SK-N-SH (cell line): ENCODE measurements at regions not wholly inside any gene's neighbourhood (a gene's known extent, or its start where the extent isn't known, plus 50 kb on each side); places are given as distances from the start of the nearest gene placed in this dataset.

Experiments
- POLR2AphosphoS5 ChIP-seq: IDR thresholded peaks from 2 replicates; pipeline ENCODE4 v1.6.1; 2012; ENCODE audit warnings: low read depth, low read length
- TCF12 ChIP-seq: IDR thresholded peaks from 2 replicates; pipeline ENCODE4 v1.4.0; 2012
- USF2 ChIP-seq: fragments of 150-350 bp; IDR thresholded peaks from 2 replicates; pipeline ENCODE4 v1.6.1; 2017; ENCODE audit warnings: antibody characterized with exemption, low read length, low read depth, borderline replicate concordance
- TF ChIP-seq, protein P1 (sequence below): fragments of 200-600 bp; sonication (generic); IDR thresholded peaks from 2 replicates; pipeline ENCODE4 v1.6.1; 2017; ENCODE audit warnings: antibody characterized with exemption, mild to moderate bottlenecking, moderate library complexity

GRCh38 chr5:86970361-86970760, 297.3 kb upstream of the RASA1 start:
- TF ChIP-seq POLR2AphosphoS5 (no peak), TCF12 (no peak), USF2 (no peak)
- TF ChIP-seq, protein P1, sequence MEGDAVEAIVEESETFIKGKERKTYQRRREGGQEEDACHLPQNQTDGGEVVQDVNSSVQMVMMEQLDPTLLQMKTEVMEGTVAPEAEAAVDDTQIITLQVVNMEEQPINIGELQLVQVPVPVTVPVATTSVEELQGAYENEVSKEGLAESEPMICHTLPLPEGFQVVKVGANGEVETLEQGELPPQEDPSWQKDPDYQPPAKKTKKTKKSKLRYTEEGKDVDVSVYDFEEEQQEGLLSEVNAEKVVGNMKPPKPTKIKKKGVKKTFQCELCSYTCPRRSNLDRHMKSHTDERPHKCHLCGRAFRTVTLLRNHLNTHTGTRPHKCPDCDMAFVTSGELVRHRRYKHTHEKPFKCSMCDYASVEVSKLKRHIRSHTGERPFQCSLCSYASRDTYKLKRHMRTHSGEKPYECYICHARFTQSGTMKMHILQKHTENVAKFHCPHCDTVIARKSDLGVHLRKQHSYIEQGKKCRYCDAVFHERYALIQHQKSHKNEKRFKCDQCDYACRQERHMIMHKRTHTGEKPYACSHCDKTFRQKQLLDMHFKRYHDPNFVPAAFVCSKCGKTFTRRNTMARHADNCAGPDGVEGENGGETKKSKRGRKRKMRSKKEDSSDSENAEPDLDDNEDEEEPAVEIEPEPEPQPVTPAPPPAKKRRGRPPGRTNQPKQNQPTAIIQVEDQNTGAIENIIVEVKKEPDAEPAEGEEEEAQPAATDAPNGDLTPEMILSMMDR = no peak
